ENCODE measurements at regions not wholly inside any gene's neighbourhood (a gene's known extent, or its start where the extent isn't known, plus 50 kb on each side); places are given as distances from the start of the nearest gene placed in this dataset.

GRCh38 chr10:3002304-3002703 is 65.0 kb upstream of the PFKP start:
- no peak for TF ChIP-seq POLR2A (IDR thresholded peaks at IDR 0.05)
- TF ChIP-seq, protein P1, sequence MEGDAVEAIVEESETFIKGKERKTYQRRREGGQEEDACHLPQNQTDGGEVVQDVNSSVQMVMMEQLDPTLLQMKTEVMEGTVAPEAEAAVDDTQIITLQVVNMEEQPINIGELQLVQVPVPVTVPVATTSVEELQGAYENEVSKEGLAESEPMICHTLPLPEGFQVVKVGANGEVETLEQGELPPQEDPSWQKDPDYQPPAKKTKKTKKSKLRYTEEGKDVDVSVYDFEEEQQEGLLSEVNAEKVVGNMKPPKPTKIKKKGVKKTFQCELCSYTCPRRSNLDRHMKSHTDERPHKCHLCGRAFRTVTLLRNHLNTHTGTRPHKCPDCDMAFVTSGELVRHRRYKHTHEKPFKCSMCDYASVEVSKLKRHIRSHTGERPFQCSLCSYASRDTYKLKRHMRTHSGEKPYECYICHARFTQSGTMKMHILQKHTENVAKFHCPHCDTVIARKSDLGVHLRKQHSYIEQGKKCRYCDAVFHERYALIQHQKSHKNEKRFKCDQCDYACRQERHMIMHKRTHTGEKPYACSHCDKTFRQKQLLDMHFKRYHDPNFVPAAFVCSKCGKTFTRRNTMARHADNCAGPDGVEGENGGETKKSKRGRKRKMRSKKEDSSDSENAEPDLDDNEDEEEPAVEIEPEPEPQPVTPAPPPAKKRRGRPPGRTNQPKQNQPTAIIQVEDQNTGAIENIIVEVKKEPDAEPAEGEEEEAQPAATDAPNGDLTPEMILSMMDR (IDR thresholded peaks at IDR 0.05): no peak
- ATAC-seq: no peak
- no peaks in the 10 kb centered on the region for H3K9me3 ChIP-seq
- no peaks in the 10 kb centered on the region for H3K4me1 ChIP-seq
- intact Hi-C loops (cut with DNase I): no loop called here
- no peak for DNase-seq
- H3K36me3 ChIP-seq: no peaks in the 10 kb centered on the region
- no peaks in the 10 kb centered on the region for H3K27me3 ChIP-seq
- 86% methylated on average over 2 of the region's 2 CpGs for WGBS (ENCODE audit: insufficient coverage, low coverage, low lambda C conversion rate, missing lambda C conversion rate)
- H3K27ac ChIP-seq: no peak overlapping the region
- no peak overlapping the region for H3K4me3 ChIP-seq

DNA sequence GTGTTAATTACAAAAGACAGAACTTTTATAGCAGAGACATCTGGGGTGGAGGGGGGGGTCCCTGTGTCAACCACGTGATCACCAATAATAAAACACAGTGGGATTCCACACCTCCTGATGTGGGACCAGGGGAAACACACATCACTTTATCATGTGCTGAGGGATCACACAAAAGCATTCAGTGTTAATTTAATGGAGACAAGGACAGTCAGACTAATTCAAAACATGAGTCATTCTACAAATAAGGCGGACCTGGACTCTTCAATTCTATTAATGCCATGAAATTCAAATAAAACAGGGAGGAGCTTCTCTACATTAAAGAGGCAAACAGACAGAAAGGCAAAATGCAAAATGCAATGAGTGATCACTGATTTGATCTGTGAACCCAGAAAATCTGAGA is 67.3 kb upstream of the PFKP start:
- H3K4me1 ChIP-seq: no peaks in the 10 kb centered on the region
- no peak overlapping the region for H3K27ac ChIP-seq
- 54% methylated on average over 2 of the region's 2 CpGs for WGBS (ENCODE audit: insufficient coverage, low coverage, low lambda C conversion rate, missing lambda C conversion rate)
- DNase-seq: no peak
- intact Hi-C loops (cut with DNase I): no loop called here
- ATAC-seq: no peak
- H3K36me3 ChIP-seq: no peaks in the 10 kb centered on the region
- TF ChIP-seq, protein P1 (IDR thresholded peaks at IDR 0.05): no peak
- TF ChIP-seq POLR2A (IDR thresholded peaks at IDR 0.05): no peak
- H3K4me3 ChIP-seq: no peak overlapping the region
- H3K27me3 ChIP-seq: no peaks in the 10 kb centered on the region
- no peaks in the 10 kb centered on the region for H3K9me3 ChIP-seq

- no peak overlapping the region for H3K4me3 ChIP-seq
- no peaks in the 10 kb centered on the region for H3K36me3 ChIP-seq
- TF ChIP-seq, protein P1 (IDR thresholded peaks at IDR 0.05): no peak
- no peak for TF ChIP-seq POLR2A (IDR thresholded peaks at IDR 0.05)
- intact Hi-C loops (cut with DNase I): no loop called here
- WGBS (ENCODE audit: insufficient coverage, low coverage, low lambda C conversion rate, missing lambda C conversion rate): 61% methylated on average over 7 of the region's 7 CpGs
- DNase-seq (no peak), ATAC-seq (no peak)
- H3K27ac ChIP-seq: no peak overlapping the region
- H3K4me1 ChIP-seq: no peaks in the 10 kb centered on the region
- H3K9me3 ChIP-seq: no peaks in the 10 kb centered on the region
- no peaks in the 10 kb centered on the region for H3K27me3 ChIP-seq
Observed at GRCh38 chr10:2994221-2994961, 73.0 kb upstream of the PFKP start.

GRCh38 chr10:2993636-2994035 is 73.7 kb upstream of the PFKP start:
- H3K4me1 ChIP-seq: no peaks in the 10 kb centered on the region
- ATAC-seq: no peak
- H3K27me3 ChIP-seq: no peaks in the 10 kb centered on the region
- H3K9me3 ChIP-seq: no peaks in the 10 kb centered on the region
- intact Hi-C loops (cut with DNase I): no loop called here
- H3K36me3 ChIP-seq: no peaks in the 10 kb centered on the region
- TF ChIP-seq POLR2A (IDR thresholded peaks at IDR 0.05): no peak
- TF ChIP-seq, protein P1 (IDR thresholded peaks at IDR 0.05): no peak
- H3K27ac ChIP-seq: no peak overlapping the region
- WGBS (ENCODE audit: insufficient coverage, low coverage, low lambda C conversion rate, missing lambda C conversion rate): 76% methylated on average over 11 of the region's 17 CpGs
- DNase-seq: no peak
- no peak overlapping the region for H3K4me3 ChIP-seq

Measured in right lobe of liver (tissue), 6 donors.